Motor neuron (in vitro differentiated cells): ENCODE measurements at regions not wholly inside any gene's neighbourhood (a gene's known extent, or its start where the extent isn't known, plus 50 kb on each side); places are given as distances from the start of the nearest gene placed in this dataset.
"Not testable (repeated sequence)": the region's sequence is repeated elsewhere in the genome, so short reads cannot be mapped to it uniquely, and the experiment has no call there.

Experiments used
- ATAC-seq, 8 experiments: fragments of 200-7000 bp; cut with Tn5 transposase; replicated peaks in 6 of 8; 2 replicates each; pipeline ENCODE4 v1.8.0; 2021; ENCODE audit warnings: mild to moderate bottlenecking in 8 of 8, moderate library complexity in 8 of 8
- H3K27ac ChIP-seq, 2 donors: fragments of 250-450 bp; sonication (Bioruptor Pico); 2 replicates each; pipeline ENCODE4 v1.9.0; 2021; ENCODE audit warnings: antibody characterized with exemption in 2 of 2, mild to moderate bottlenecking in 2 of 2, moderate library complexity in 1 of 2
- H3K4me1 ChIP-seq, 2 donors: fragments of 250-450 bp; sonication (Bioruptor Pico); replicated peaks in 1 of 2; 2 replicates each; pipeline ENCODE4 v1.6.1; 2021; ENCODE audit warnings: antibody characterized with exemption in 2 of 2, mild to moderate bottlenecking in 2 of 2, moderate library complexity in 1 of 2
- H3K4me3 ChIP-seq, 5 donors: fragments of 250-450 bp; sonication (Bioruptor Pico); 2 replicates each; pipeline ENCODE4 v1.9.0; 2021; ENCODE audit warnings: antibody characterized with exemption in 5 of 5, mild to moderate bottlenecking in 5 of 5, moderate library complexity in 4 of 5
- WGBS, 10 experiments: fragments of 450-650 bp; shearing (Covaris generic); methylation state at CpG; one replicate each; pipeline ENCODE4 v1.0.0; 2022; 5-methylcytosine and 5-hydroxymethylcytosine counted together
- in situ Hi-C, 9 experiments: fragments of 400-800 bp; cut with MboI; loops; one replicate each; pipeline ENCODE4 v1.15.0; 2021; ENCODE audit warnings: low sequenced_read_pairs in 9 of 9, low pct_unique_long_range_greater_than_20kb in 2 of 9; ENCODE audit not compliant: unreplicated experiment in 9 of 9

DNA sequence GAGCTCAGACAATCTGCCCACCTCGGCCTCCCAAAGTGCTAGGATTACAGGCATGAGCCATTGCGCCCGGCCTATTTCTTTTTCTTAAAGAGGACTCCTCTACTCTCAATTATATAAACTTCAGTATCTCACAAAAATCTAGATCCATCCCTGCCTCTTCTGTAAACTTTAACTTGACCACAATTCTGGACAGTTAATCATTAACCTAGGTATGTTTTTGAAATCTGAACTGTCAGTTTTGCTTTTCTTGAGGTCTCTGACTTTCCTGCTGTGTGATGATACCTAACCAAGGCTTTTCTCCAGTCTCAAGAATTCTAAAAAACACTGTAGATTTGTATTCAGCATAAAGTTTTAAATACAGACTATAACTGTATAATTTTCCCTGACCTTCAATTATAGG lies 388.2 kb upstream of the SYNCRIP start:
- Histone ChIP-seq H3K4me1 (no peaks in the 10 kb centered on the region), H3K27ac (no peak overlapping the region), H3K4me3 (no peak overlapping the region)
- in situ Hi-C loops = no loop called here
- ATAC-seq = no peak
- 20 to 94% (median 67%) methylated on average over 2 to 3 of the region's 3 CpGs; no CpG with 5 or more reads in 4 of the 10 experiments for WGBS, 10 experiments

DNA sequence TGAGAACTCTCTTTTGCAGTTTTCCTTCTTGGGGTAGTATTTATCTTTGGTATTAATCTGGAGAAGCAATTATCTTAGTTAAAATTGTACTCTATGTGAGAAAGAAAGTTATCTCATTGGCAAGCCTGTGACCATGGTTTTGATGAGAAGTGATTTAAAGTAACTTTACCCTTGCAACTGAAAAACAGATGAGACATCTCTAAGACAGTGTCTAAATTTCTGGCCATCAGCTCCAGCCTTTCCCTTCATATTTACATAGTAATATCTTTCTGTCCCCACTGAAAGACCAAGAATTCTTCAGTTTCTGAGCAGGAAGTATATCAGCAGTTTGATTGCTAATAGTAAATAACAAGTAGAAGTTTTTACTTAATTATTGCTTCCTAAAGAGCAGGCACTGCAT lies 386.1 kb upstream of the SYNCRIP start:
- Histone ChIP-seq H3K4me3 (no peak overlapping the region), H3K27ac (no peak overlapping the region), H3K4me1 (no peaks in the 10 kb centered on the region)
- ATAC-seq = no peak
- in situ Hi-C loops = no loop called here

GRCh38 chr6:86026890-86027289 lies 384.2 kb upstream of the SYNCRIP start:
- H3K27ac ChIP-seq, H3K4me3 ChIP-seq, H3K4me1 ChIP-seq, ATAC-seq, in situ Hi-C loops: not testable (repeated sequence)
- 40 to 57% methylated on average over 1 to 4 of the region's 10 CpGs; no CpG with 5 or more reads in 8 of the 10 experiments for WGBS, 10 experiments

GRCh38 chr6:86017236-86017635 lies 374.6 kb upstream of the SYNCRIP start:
- in situ Hi-C loops = no loop called here
- Histone ChIP-seq H3K4me3 (no peak overlapping the region), H3K4me1 (no peaks in the 10 kb centered on the region), H3K27ac (no peak overlapping the region)
- no peak for ATAC-seq
- 0 to 100% (median 80%) methylated on average over 1 of the region's 1 CpG; no CpG with 5 or more reads in 3 of the 10 experiments for WGBS, 10 experiments

GRCh38 chr6:86016567-86016966 lies 373.9 kb upstream of the SYNCRIP start:
- H3K27ac ChIP-seq = no peak overlapping the region
- WGBS, 10 experiments = 0 to 80% (median 0%) methylated on average over 1 of the region's 3 CpGs; no CpG with 5 or more reads in 5 of the 10 experiments
- no peak for ATAC-seq
- no peak overlapping the region for H3K4me3 ChIP-seq
- H3K4me1 ChIP-seq = no peaks in the 10 kb centered on the region
- in situ Hi-C loops = no loop called here

GRCh38 chr6:86016077-86016476 lies 373.4 kb upstream of the SYNCRIP start:
- 0 to 96% (median 45%) methylated on average over 1 to 4 of the region's 4 CpGs; no CpG with 5 or more reads in 1 of the 10 experiments for WGBS, 10 experiments
- H3K27ac ChIP-seq = no peak overlapping the region
- ATAC-seq = no peak
- in situ Hi-C loops = no loop called here
- no peak overlapping the region for H3K4me3 ChIP-seq
- no peaks in the 10 kb centered on the region for H3K4me1 ChIP-seq

DNA sequence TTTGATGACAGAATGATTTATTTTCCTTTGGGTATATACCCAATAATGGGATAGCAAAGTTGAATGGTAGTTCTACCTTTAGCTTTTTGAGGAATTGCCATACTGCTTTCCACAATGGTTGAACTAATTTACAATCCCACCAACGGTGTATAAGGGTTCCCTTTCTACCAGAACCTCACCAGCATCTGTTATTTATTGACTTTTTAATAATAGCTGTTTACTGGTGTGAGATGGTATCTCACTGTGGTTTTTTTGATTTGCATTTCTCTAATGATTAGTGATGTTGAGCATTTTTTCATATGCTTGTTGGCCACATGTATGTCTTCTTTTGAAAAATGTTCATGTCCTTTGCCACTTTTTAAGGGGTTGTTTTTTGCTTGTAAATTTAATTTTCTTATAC lies 370.3 kb upstream of the SYNCRIP start:
- H3K27ac ChIP-seq, ATAC-seq, in situ Hi-C loops, H3K4me1 ChIP-seq, H3K4me3 ChIP-seq: not testable (repeated sequence)
- 0 to 80% (median 50%) methylated on average over 1 of the region's 1 CpG; no CpG with 5 or more reads in 3 of the 10 experiments for WGBS, 10 experiments

DNA sequence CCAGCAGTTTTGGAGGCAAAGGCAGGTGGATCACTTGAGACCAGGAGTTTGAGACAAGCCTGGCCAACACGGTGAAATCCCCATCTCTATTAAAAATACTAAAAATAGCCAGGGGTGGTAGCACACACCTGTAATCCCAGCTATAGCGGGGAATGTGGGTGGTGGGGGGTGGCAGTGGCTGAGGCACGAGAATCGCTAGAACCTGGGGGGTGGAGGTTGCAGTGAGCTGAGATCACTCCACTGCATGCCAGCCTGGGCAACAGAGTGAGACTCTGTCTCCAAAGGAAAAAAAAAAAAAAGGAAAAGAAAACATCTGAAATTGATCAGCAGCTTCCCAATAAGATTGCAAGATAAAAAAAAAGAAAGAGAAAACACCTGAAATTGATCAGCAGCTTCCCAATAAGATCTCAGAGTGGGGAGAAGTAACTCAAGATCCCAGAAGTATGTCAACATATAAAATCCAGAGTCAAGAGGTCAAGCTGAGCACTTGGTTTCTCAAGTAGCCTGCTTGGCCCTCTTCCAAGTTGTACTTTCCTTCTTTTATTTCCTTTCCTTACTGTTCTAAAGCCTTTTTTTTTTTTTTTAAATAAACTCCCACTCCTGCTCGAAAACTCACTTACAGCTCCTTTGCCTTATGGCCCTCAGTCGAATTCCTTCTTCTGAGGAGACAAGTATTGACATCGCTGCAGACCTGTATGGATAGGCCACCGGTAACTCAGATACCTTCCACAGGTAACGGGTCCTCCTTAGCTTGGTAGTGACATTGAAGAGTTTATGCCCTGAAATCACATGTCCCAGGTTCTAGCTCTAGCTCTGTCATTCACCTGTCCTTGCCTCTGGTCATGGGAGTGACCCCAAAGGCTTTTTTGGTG lies 368.5 kb upstream of the SYNCRIP start:
- Histone ChIP-seq H3K4me1 (no peaks in the 10 kb centered on the region), H3K4me3 (no peak overlapping the region), H3K27ac (no peak overlapping the region)
- in situ Hi-C loops = no loop called here
- WGBS, 10 experiments = 12 to 100% (median 71%) methylated on average over 1 to 6 of the region's 9 CpGs
- no peak for ATAC-seq

DNA sequence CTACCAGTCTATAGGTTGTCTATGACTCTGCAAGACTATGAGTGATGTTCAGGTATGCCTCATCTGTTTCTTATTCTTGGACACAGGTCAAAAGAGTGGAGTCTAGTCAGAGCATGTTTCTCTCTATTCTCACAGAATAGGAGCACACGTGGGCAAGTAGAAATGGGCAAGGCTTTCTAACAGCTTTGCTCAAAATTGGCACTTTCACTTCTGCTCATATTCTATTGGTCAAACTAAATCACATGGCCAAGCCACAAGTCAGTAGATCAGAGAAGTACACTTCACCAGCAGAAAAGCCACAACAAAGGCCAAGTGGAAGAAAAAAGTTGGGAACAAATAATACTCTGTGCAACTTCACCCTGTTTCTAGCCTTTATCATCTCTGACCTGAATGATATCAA lies 354.5 kb upstream of the SYNCRIP start:
- WGBS, 10 experiments = 0 to 100% (median 80%) methylated on average over 1 of the region's 1 CpG; no CpG with 5 or more reads in 3 of the 10 experiments
- ATAC-seq = no peak
- in situ Hi-C loops = no loop called here
- no peak overlapping the region for H3K27ac ChIP-seq
- no peak overlapping the region for H3K4me3 ChIP-seq
- H3K4me1 ChIP-seq = no peaks in the 10 kb centered on the region

DNA sequence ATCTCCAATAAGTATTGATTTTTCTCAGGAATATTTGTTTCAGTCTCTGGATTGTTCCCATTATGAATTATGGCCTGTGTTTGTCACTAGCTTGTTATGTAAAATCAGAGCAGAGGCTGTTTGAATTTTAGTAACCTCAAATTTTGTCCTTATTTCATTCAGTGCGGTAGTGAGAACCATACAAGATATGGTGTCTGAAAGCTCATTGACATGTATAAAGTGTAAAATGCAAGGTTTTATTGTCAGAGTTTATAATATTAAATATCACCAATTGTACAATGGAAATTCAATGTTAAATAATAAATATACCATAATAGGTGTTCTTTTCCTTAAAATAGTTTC lies 353.3 kb upstream of the SYNCRIP start:
- in situ Hi-C loops = no loop called here
- H3K4me1 ChIP-seq = no peaks in the 10 kb centered on the region

DNA sequence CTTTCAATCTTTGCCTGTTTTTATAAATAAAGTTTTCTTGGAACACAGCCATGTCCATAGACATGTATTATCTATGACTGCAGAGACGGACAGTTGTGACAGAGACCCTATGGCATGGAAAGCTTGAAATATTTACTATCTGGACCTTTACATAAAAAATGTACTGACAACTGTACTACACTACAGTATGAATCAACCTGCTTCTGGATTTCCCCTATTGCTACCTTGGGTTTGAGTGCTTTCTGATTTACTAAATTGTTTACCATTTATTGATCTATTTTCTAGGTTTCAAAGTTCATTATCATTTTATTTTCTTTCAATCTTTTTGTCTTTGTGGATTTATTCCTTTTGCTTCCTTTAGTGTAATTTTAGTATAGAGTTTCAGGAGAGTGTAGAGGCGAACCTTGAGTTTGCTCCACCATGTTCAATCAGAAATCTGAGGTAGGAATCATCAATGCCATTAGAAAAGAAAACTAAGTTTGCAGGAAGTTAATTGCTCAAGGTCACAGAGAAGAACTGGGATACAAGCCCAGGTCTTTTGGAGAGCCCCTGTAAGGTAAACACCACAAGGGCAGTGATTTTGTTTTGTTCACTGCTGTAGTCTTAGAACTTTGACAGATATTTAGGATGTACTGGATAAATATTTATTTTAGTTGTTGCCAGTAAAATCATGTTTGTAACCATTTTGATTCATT lies 352.8 kb upstream of the SYNCRIP start:
- Histone ChIP-seq H3K4me1 (no peaks in the 10 kb centered on the region), H3K4me3 (no peak overlapping the region), H3K27ac (no peak overlapping the region)
- 4 to 100% (median 72%) methylated on average over 1 to 2 of the region's 2 CpGs for WGBS, 10 experiments
- ATAC-seq = no peak
- in situ Hi-C loops = no loop called here

More for the DNA sequence above, 353.3 kb upstream of the SYNCRIP start:
- Histone ChIP-seq H3K4me3 (no peak overlapping the region), H3K27ac (no peak overlapping the region)
- ATAC-seq = no peak
- WGBS, 10 experiments = 0 to 100% (median 100%) methylated on average over 1 of the region's 1 CpG; no CpG with 5 or more reads in 3 of the 10 experiments

- 20 to 88% (median 82%) methylated on average over 1 of the region's 2 CpGs; no CpG with 5 or more reads in 6 of the 10 experiments for WGBS, 10 experiments
- Histone ChIP-seq H3K4me3 (no peak overlapping the region), H3K27ac (no peak overlapping the region), H3K4me1 (no peaks in the 10 kb centered on the region)
- ATAC-seq = no peak
- in situ Hi-C loops = no loop called here
Measured at GRCh38 chr6:85986681-85987080, 344.0 kb upstream of the SYNCRIP start.

GRCh38 chr6:85983032-85983659 lies 340.5 kb upstream of the SYNCRIP start:
- in situ Hi-C loops = no loop called here
- no peaks in the 10 kb centered on the region for H3K4me1 ChIP-seq
- no peak for ATAC-seq
- H3K4me3 ChIP-seq = no peak overlapping the region
- WGBS, 10 experiments = 0 to 89% (median 33%) methylated on average over 1 to 2 of the region's 2 CpGs; no CpG with 5 or more reads in 2 of the 10 experiments
- no peak overlapping the region for H3K27ac ChIP-seq
